ENCODE measurements at regions not wholly inside any gene's neighbourhood (a gene's known extent, or its start where the extent isn't known, plus 50 kb on each side); places are given as distances from the start of the nearest gene placed in this dataset.
A peak's percentile ranks its signal among the peaks of the same experiment; 100 is the strongest.
"Not testable (repeated sequence)": the region's sequence is repeated elsewhere in the genome, so short reads cannot be mapped to it uniquely, and the experiment has no call there.

GRCh38 chr14:85003805-85004204 lies 526.1 kb upstream of the FLRT2 start:
- FAIRE-seq: peak; percentile 29
- H3K36me3 ChIP-seq (ENCODE audit: control insufficient read depth in 2 of 3, insufficient read depth in 3 of 3, low read length in 3 of 3): no peaks in the 10 kb centered on the region
- intact Hi-C loops (cut with DNase I): no loop called here
- DNase-seq: no peak
- no peaks in the 10 kb centered on the region for H3K27me3 ChIP-seq (ENCODE audit: control insufficient read depth, insufficient read depth, low read length)
- H3K4me1 ChIP-seq (ENCODE audit: control insufficient read depth in 2 of 3, insufficient read depth in 2 of 3, low read depth in 1 of 3, low read length in 3 of 3): no peaks in the 10 kb centered on the region
- H3K4me3 ChIP-seq (ENCODE audit: low read length in 3 of 3): no peak overlapping the region
- no peak for TF ChIP-seq CTCF (IDR thresholded peaks at IDR 0.05; ENCODE audit: borderline replicate concordance, extremely low read depth, insufficient read depth)
- H3K27ac ChIP-seq (ENCODE audit: low read depth in 2 of 2, low read length in 2 of 2): no peak overlapping the region
- H3K9me3 ChIP-seq (ENCODE audit: control insufficient read depth in 2 of 3, insufficient read depth in 1 of 3, low read length in 3 of 3): no peaks in the 10 kb centered on the region
- no peak overlapping the region for H3K9ac ChIP-seq (ENCODE audit: low read length in 3 of 3)

- intact Hi-C loops (cut with DNase I): no loop called here
- TF ChIP-seq CTCF (IDR thresholded peaks at IDR 0.05; ENCODE audit: borderline replicate concordance, extremely low read depth, insufficient read depth): no peak
- no peaks in the 10 kb centered on the region for H3K27me3 ChIP-seq (ENCODE audit: control insufficient read depth, insufficient read depth, low read length)
- no peaks in the 10 kb centered on the region for H3K36me3 ChIP-seq (ENCODE audit: control insufficient read depth in 2 of 3, insufficient read depth in 3 of 3, low read length in 3 of 3)
- no peak overlapping the region for H3K4me3 ChIP-seq (ENCODE audit: low read length in 3 of 3)
- no peaks in the 10 kb centered on the region for H3K9me3 ChIP-seq (ENCODE audit: control insufficient read depth in 2 of 3, insufficient read depth in 1 of 3, low read length in 3 of 3)
- H3K27ac ChIP-seq (ENCODE audit: low read depth in 2 of 2, low read length in 2 of 2): no peak overlapping the region
- FAIRE-seq: no peak
- DNase-seq: no peak
- no peaks in the 10 kb centered on the region for H3K4me1 ChIP-seq (ENCODE audit: control insufficient read depth in 2 of 3, insufficient read depth in 2 of 3, low read depth in 1 of 3, low read length in 3 of 3)
- no peak overlapping the region for H3K9ac ChIP-seq (ENCODE audit: low read length in 3 of 3)
These were observed 520.4 kb upstream of the FLRT2 start for GRCh38 chr14:85009506-85009905.

GRCh38 chr14:85010186-85010585 lies 519.8 kb upstream of the FLRT2 start:
- H3K9ac ChIP-seq (ENCODE audit: low read length in 3 of 3): no peak overlapping the region
- H3K4me3 ChIP-seq (ENCODE audit: low read length in 3 of 3): no peak overlapping the region
- no peaks in the 10 kb centered on the region for H3K4me1 ChIP-seq (ENCODE audit: control insufficient read depth in 2 of 3, insufficient read depth in 2 of 3, low read depth in 1 of 3, low read length in 3 of 3)
- TF ChIP-seq CTCF (IDR thresholded peaks at IDR 0.05; ENCODE audit: borderline replicate concordance, extremely low read depth, insufficient read depth): no peak
- FAIRE-seq (no peak), DNase-seq (no peak)
- H3K27me3 ChIP-seq (ENCODE audit: control insufficient read depth, insufficient read depth, low read length): no peaks in the 10 kb centered on the region
- intact Hi-C loops (cut with DNase I): no loop called here
- H3K36me3 ChIP-seq (ENCODE audit: control insufficient read depth in 2 of 3, insufficient read depth in 3 of 3, low read length in 3 of 3): no peaks in the 10 kb centered on the region
- H3K9me3 ChIP-seq (ENCODE audit: control insufficient read depth in 2 of 3, insufficient read depth in 1 of 3, low read length in 3 of 3): no peaks in the 10 kb centered on the region
- no peak overlapping the region for H3K27ac ChIP-seq (ENCODE audit: low read depth in 2 of 2, low read length in 2 of 2)

- no peaks in the 10 kb centered on the region for H3K9me3 ChIP-seq (ENCODE audit: control insufficient read depth in 2 of 3, insufficient read depth in 1 of 3, low read length in 3 of 3)
- H3K4me1 ChIP-seq (ENCODE audit: control insufficient read depth in 2 of 3, insufficient read depth in 2 of 3, low read depth in 1 of 3, low read length in 3 of 3): no peaks in the 10 kb centered on the region
- no peak overlapping the region for H3K27ac ChIP-seq (ENCODE audit: low read depth in 2 of 2, low read length in 2 of 2)
- no peak overlapping the region for H3K4me3 ChIP-seq (ENCODE audit: low read length in 3 of 3)
- H3K36me3 ChIP-seq (ENCODE audit: control insufficient read depth in 2 of 3, insufficient read depth in 3 of 3, low read length in 3 of 3): no peaks in the 10 kb centered on the region
- intact Hi-C loops (cut with DNase I): no loop called here
- FAIRE-seq (no peak), DNase-seq (no peak)
- no peak for TF ChIP-seq CTCF (IDR thresholded peaks at IDR 0.05; ENCODE audit: borderline replicate concordance, extremely low read depth, insufficient read depth)
- no peaks in the 10 kb centered on the region for H3K27me3 ChIP-seq (ENCODE audit: control insufficient read depth, insufficient read depth, low read length)
- H3K9ac ChIP-seq (ENCODE audit: low read length in 3 of 3): no peak overlapping the region
These were observed 513.4 kb upstream of the FLRT2 start for GRCh38 chr14:85016496-85016895.

- H3K27me3 ChIP-seq (ENCODE audit: control insufficient read depth, insufficient read depth, low read length); H3K9me3 ChIP-seq (ENCODE audit: control insufficient read depth in 2 of 3, insufficient read depth in 1 of 3, low read length in 3 of 3); H3K27ac ChIP-seq (ENCODE audit: low read depth in 2 of 2, low read length in 2 of 2); H3K9ac ChIP-seq (ENCODE audit: low read length in 3 of 3); H3K4me3 ChIP-seq (ENCODE audit: low read length in 3 of 3); FAIRE-seq; H3K36me3 ChIP-seq (ENCODE audit: control insufficient read depth in 2 of 3, insufficient read depth in 3 of 3, low read length in 3 of 3); H3K4me1 ChIP-seq (ENCODE audit: control insufficient read depth in 2 of 3, insufficient read depth in 2 of 3, low read depth in 1 of 3, low read length in 3 of 3); intact Hi-C loops (cut with DNase I): not testable (repeated sequence)
- peak in 1 of 5 donors; percentile 55 for DNase-seq
These were observed 506.1 kb upstream of the FLRT2 start for GRCh38 chr14:85023866-85024265.

Measured in kidney (tissue), 13 donors.